Type B pancreatic cell (in vitro differentiated cells): ENCODE measurements at regions not wholly inside any gene's neighbourhood (a gene's known extent, or its start where the extent isn't known, plus 50 kb on each side); places are given as distances from the start of the nearest gene placed in this dataset.

Experiments
- DNase-seq: peaks from one replicate; pipeline ENCODE4 v3.0.0; 2021; ENCODE audit warnings: mixed read lengths; ENCODE audit not compliant: unreplicated experiment; ENCODE audit errors: extremely low spot score
- H3K27ac Mint-ChIP-seq: 2 replicates; pipeline ENCODE4 v1.8.0; 2021; ENCODE audit warnings: mild to moderate bottlenecking, mixed read lengths
- H3K27me3 Mint-ChIP-seq: 2 replicates; pipeline ENCODE4 v1.8.0; 2021; ENCODE audit warnings: mixed read lengths
- H3K36me3 Mint-ChIP-seq: 2 replicates; pipeline ENCODE4 v1.8.0; 2021; ENCODE audit warnings: mixed read lengths
- H3K4me1 Mint-ChIP-seq: one replicate; pipeline ENCODE4 v1.8.0; 2021; ENCODE audit warnings: mixed read lengths; ENCODE audit not compliant: unreplicated experiment
- H3K4me3 Mint-ChIP-seq: 2 replicates; pipeline ENCODE4 v1.8.0; 2021; ENCODE audit warnings: mild to moderate bottlenecking, mixed read lengths
- H3K9me3 Mint-ChIP-seq: 2 replicates; pipeline ENCODE4 v1.8.0; 2021; ENCODE audit warnings: mixed read lengths
- CTCF ChIP-seq: fragments of 200-600 bp; sonication (generic); conservative IDR thresholded peaks from 2 replicates; pipeline ENCODE4 v1.5.0; 2021; ENCODE audit warnings: antibody characterized with exemption, mild to moderate bottlenecking

GRCh38 chr3:73745526-73746191, 120.9 kb upstream of the PDZRN3 start:
- Mint-ChIP-seq H3K4me1 (peaks cover 9% of the 10 kb centered on the region), H3K36me3 (no peaks in the 10 kb centered on the region), H3K27me3 (peaks cover 4% of the 10 kb centered on the region), H3K4me3 (no peak overlapping the region), H3K27ac (no peak overlapping the region), H3K9me3 (peaks cover 4% of the 10 kb centered on the region)
- no peak for DNase-seq
- TF ChIP-seq CTCF: no peak

GRCh38 chr3:73743551-73743950, 118.8 kb upstream of the PDZRN3 start:
- DNase-seq: no peak
- Mint-ChIP-seq H3K36me3 (no peaks in the 10 kb centered on the region), H3K27me3 (no peaks in the 10 kb centered on the region)

GRCh38 chr3:73739791-73740453, 115.2 kb upstream of the PDZRN3 start:
- Mint-ChIP-seq H3K9me3 (peaks cover 4% of the 10 kb centered on the region), H3K4me1 (peaks cover 10% of the 10 kb centered on the region), H3K36me3 (no peaks in the 10 kb centered on the region), H3K27me3 (peaks cover 3% of the 10 kb centered on the region), H3K4me3 (no peak overlapping the region), H3K27ac (no peak overlapping the region)
- no peak for DNase-seq
- no peak for TF ChIP-seq CTCF

More at GRCh38 chr3:73743551-73743950, 118.8 kb upstream of the PDZRN3 start:
- Mint-ChIP-seq H3K4me3 (no peak overlapping the region), H3K4me1 (peaks cover 10% of the 10 kb centered on the region), H3K9me3 (peaks cover 4% of the 10 kb centered on the region), H3K27ac (no peak overlapping the region)
- TF ChIP-seq CTCF: no peak

GRCh38 chr3:73738711-73739110, 114.0 kb upstream of the PDZRN3 start:
- Mint-ChIP-seq H3K4me3 (no peak overlapping the region), H3K36me3 (no peaks in the 10 kb centered on the region), H3K4me1 (peaks cover 14% of the 10 kb centered on the region), H3K27me3 (peaks cover 3% of the 10 kb centered on the region), H3K27ac (no peak overlapping the region), H3K9me3 (peaks cover 4% of the 10 kb centered on the region)
- DNase-seq: no peak
- TF ChIP-seq CTCF: no peak

GRCh38 chr3:73734211-73735089, 109.7 kb upstream of the PDZRN3 start:
- H3K36me3 Mint-ChIP-seq: no peaks in the 10 kb centered on the region
- no peak for TF ChIP-seq CTCF
- no peak overlapping the region for H3K4me3 Mint-ChIP-seq
- peaks cover 3% of the 10 kb centered on the region for H3K27me3 Mint-ChIP-seq
- H3K9me3 Mint-ChIP-seq: no peaks in the 10 kb centered on the region
- no peak for DNase-seq
- peaks cover 15% of the 10 kb centered on the region for H3K4me1 Mint-ChIP-seq
- H3K27ac Mint-ChIP-seq: no peak overlapping the region
